RWPE1 (cell line): ENCODE measurements at regions not wholly inside any gene's neighbourhood (a gene's known extent, or its start where the extent isn't known, plus 50 kb on each side); places are given as distances from the start of the nearest gene placed in this dataset.

Experiments used
- CTCF ChIA-PET: fragments of 350-600 bp; sonication (Branson Sonifier 250); formaldehyde crosslinking; extraction: SDS; loops from one replicate; lab custom pipeline; 2021; lab: Yijun Ruan, JAX
- POLR2A ChIA-PET: fragments of 400-600 bp; formaldehyde crosslinking; extraction: SDS; loops from one replicate; lab custom pipeline; 2020; ENCODE audit warnings: antibody characterized with exemption; ENCODE audit not compliant: low non-redundant PET; lab: Yijun Ruan, JAX
- DNase-seq: peaks from one replicate; pipeline ENCODE4 v3.0.0; 2012; ENCODE audit warnings: low spot score
- H3K27ac ChIP-seq: fragments of 450-650 bp; 2 replicates; pipeline ENCODE4 v1.5.1; 2017
- CTCF ChIP-seq: fragments of 450-650 bp; conservative IDR thresholded peaks from 2 replicates; pipeline ENCODE4 v1.5.1; 2017; ENCODE audit warnings: low read depth, mild to moderate bottlenecking

- ChIA-PET POLR2A (no interaction called here), CTCF (no interaction called here)
- H3K27ac ChIP-seq = no peak overlapping the region
- TF ChIP-seq CTCF = no peak
- DNase-seq = no peak
Observed at GRCh38 chr3:139838269-139838957, 96.6 kb upstream of the CLSTN2 start.

- DNase-seq = no peak
- POLR2A ChIA-PET = no interaction called here
- no peak for TF ChIP-seq CTCF
- CTCF ChIA-PET = interaction anchor here (0.6 kb wide), 1 partner anchor 548 kb away, joined by 9 read pairs; no protein-coding TSS in a partner anchor
- H3K27ac ChIP-seq = no peak overlapping the region
Observed at GRCh38 chr3:139836698-139837464, 98.1 kb upstream of the CLSTN2 start.

- H3K27ac ChIP-seq = no peak overlapping the region
- no peak for TF ChIP-seq CTCF
- POLR2A ChIA-PET = no interaction called here
- DNase-seq = no peak
- CTCF ChIA-PET = interaction anchor here (0.6 kb wide), 1 partner anchor 549 kb away, joined by 9 read pairs; no protein-coding TSS in a partner anchor
Observed at GRCh38 chr3:139835830-139836683, 98.9 kb upstream of the CLSTN2 start.

DNA sequence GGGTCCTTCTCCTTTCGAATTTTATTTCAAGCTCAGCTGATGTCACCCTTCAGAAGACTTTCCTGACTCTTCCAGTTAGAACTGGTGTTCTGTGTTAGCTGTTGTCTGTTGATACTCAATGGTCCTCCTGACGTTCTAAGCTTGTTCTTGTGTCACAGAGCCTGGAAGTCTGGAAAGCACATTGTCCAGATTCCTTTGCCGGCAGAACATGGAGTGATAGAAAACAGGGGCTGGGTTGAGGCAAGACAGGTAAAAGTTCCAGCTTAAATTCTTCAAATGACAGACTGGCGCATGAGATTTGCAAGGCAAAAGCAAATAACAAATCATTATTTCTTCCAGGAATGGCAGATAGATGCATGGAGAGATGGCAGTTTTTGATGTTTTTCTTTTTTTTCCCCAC lies 102.0 kb upstream of the CLSTN2 start:
- DNase-seq = no peak
- CTCF ChIA-PET = no interaction called here
- POLR2A ChIA-PET = no interaction called here
- no peak for TF ChIP-seq CTCF
- H3K27ac ChIP-seq = no peak overlapping the region

DNA sequence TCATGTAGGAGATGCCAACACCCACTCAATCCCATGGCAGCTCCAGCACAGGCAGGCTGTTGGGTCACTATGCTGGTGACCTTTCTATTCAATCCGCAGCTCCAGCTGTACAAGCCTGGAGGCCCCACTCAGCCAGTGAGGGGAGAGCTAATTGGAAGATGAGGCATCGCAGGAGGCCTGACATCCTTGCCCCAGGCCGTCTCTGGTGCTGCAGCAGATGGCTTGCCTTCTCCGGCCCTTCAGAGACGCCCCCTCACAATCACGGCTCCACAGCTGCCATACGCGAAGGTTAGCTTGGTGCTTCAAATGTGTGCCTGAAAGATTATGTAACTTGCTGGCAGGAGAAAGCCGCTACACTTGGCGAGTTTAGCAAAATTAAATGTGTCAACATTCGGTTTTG lies 104.2 kb upstream of the CLSTN2 start:
- POLR2A ChIA-PET = no interaction called here
- CTCF ChIA-PET = no interaction called here
- DNase-seq = no peak
- no peak for TF ChIP-seq CTCF
- H3K27ac ChIP-seq = no peak overlapping the region

DNA sequence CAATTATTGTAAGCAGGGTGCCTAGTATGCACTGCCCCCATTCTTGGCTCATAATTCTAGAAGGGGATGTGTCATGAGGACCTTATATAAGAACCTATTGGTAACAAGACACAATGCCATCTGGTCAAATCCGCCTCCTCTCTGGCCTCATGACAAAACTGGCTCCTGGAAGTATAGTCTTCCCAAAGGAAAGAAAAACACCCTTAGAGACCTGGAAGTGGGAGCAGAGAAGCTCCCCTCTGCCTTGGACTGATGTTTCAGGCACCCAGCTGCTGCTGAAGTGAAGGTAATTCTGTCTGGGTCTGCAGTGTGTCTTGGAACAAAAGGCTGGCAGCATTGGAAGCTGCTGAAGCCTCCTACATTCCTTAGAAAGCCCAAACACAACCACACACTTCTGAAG lies 107.2 kb upstream of the CLSTN2 start:
- ChIA-PET POLR2A (no interaction called here), CTCF (no interaction called here)
- H3K27ac ChIP-seq = no peak overlapping the region
- no peak for DNase-seq
- no peak for TF ChIP-seq CTCF
